Uterus (tissue), 2 donors: ENCODE measurements at regions not wholly inside any gene's neighbourhood (a gene's known extent, or its start where the extent isn't known, plus 50 kb on each side); places are given as distances from the start of the nearest gene placed in this dataset.

Source experiments
- CTCF ChIP-seq, 4 experiments: fragments of 200-600 bp in 2 of 4; fragments of 450-650 bp in 2 of 4; sonication (generic) in 2 of 4; IDR thresholded peaks; one replicate each; pipeline ENCODE4 v1.5.1; 2016 to 2019; ENCODE audit warnings: antibody characterized with exemption in 4 of 4, mild to moderate bottlenecking in 2 of 4, moderate library complexity in 1 of 4
- POLR2A ChIP-seq, 2 donors: fragments of 450-650 bp; IDR thresholded peaks; one replicate each; pipeline ENCODE4 v1.6.1; 2016; ENCODE audit warnings: antibody characterized with exemption in 2 of 2, mild to moderate bottlenecking in 1 of 2, moderate library complexity in 1 of 2

- TF ChIP-seq CTCF (IDR thresholded peaks at IDR 0.05), result no peak
- no peak for TF ChIP-seq POLR2A (IDR thresholded peaks at IDR 0.05)
Observed at GRCh38 chr18:22525883-22526282, 108.2 kb upstream of the CTAGE1 start.
